NCI-H1105 treated with DMSO at 0.1 percent for 48 hours (cell line): ENCODE measurements at regions not wholly inside any gene's neighbourhood (a gene's known extent, or its start where the extent isn't known, plus 50 kb on each side); places are given as distances from the start of the nearest gene placed in this dataset.

ENCODE experiments used
- DNase-seq: peaks from one replicate; lab custom pipeline; 2025; lab: John Stamatoyannopoulos, UW

DNA sequence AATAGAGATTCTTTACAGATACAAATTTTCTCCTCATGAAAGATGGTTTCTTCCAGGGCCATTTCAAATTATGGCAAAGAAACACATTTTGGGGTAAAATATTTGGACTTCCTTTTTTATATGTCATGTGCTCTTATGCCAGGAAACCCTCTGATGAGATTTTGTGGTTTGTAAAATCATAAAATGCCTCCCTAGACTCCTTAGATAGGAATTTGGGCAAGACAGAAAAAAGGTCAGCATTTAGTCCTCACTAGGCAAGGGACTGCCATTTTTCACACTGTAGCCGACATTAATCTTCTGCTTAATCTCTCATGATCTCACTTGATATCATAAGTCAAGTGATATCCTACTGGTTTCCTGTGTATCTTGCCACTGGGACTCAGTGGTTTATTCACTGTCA, 286.4 kb downstream of the ARHGAP12 start:
- DNase-seq, result no peak

GRCh38 chr10:31635415-31636065, 293.1 kb downstream of the ARHGAP12 start:
- no peak for DNase-seq

- DNase-seq, result no peak
These were observed 293.6 kb downstream of the ARHGAP12 start for GRCh38 chr10:31635009-31635408.

DNA sequence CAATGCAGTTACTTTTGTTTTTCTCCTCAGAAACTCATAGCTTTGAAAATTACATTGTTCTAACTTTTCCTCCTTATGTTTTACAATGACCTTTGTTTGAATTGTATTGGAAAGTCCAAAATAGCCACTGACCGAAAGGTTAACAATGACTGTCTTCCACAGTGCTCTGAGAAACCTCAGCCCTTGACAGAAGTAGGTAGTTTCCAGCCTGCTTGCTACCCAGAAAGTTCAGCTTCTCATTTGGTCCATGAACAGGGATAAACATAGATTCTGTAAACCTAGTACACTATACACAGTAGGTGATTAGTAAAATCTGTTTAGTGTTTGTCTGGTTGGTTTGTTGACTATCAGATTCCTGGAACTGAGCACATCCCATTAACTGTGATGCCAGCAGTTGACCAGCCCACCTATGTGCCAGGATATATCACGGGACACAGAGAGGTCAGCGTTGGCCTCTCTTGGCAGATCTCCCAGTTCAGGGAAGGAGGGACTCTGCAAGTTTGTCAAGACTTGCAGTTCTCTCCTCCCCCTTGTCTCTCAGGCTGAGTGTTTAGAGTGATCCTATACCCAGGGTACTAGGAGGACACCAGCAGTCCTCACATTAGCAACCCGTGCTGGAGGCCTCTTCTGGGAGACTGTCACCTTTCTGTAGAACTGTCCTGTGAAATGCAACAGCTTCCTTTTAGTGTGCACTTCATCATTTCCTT, 297.6 kb downstream of the ARHGAP12 start:
- DNase-seq, result no peak

DNA sequence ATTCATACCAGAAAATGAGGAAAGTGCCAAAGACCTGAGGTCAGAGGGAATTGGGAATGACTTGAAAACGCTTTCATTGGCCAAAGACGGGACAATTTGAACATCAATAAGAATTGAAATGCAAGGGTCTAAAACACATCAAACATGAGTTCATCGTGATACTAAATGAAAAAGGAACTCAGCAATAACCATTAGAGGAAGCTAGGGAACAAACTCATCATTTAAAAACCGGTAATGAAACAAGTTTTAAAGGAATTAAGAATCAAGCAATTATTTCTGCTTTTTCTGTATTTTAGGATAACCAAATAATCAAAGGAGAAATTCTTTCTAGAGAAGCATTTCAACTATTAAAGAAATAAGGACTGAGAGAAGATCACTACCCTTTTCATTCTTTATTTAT, 303.1 kb downstream of the ARHGAP12 start:
- DNase-seq, result no peak

DNA sequence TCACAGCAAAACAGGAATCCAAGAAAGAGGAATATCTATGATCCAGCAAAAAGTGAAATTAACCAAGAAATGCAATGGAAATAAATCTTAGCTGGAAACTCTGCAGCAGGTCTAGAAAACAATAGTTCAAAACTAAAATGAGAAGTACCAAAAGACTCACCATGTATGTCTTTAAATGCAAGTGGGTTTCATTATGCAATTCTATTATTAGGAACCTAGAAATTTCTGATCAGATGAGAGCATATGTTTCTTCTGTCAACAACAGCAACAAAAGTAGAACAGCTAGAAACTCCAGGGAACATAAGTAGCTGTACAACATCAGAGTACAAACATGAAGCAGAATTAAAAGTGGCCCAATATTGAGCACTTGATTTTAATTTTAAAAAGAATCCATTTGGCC, 304.0 kb downstream of the ARHGAP12 start:
- DNase-seq, result no peak

DNA sequence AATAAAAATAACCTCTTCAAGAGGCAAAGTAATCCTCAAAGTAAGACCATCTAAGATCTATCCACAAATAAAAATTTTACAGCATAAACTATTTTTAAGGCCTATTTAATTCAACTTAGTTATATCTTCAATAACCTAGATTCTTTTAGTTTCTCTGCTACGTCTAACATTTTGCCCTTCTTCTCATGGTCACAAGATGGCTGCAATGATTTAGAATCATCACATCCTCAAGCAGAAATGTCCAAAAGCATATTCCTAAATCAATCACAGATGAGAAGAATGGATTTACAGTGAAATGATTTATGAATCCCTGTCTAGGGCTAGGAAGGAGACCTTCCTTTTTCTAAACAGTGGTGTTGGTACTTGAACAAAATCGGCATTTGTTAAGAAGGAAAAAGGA, 304.7 kb downstream of the ARHGAP12 start:
- DNase-seq, result no peak

DNA sequence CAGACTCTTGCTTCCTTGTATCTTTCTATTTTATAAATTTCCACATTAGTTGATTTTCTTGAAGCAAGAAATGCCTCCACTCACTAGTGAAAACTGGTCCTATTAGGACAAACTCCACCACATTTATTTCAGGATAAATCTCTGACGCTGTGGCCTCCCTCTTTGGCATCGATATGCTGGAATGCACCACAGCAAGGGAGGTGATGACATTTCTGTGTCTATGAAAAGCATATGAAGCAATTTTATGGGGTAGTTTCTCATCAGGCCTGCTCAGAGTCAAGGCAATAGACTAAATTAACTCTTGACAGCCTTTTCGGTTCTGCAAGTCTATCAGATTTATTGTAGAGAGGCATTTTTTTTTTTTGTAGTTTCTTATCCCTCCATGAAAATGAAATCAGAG, 304.4 kb downstream of the ZEB1 start:
- no peak for DNase-seq

DNA sequence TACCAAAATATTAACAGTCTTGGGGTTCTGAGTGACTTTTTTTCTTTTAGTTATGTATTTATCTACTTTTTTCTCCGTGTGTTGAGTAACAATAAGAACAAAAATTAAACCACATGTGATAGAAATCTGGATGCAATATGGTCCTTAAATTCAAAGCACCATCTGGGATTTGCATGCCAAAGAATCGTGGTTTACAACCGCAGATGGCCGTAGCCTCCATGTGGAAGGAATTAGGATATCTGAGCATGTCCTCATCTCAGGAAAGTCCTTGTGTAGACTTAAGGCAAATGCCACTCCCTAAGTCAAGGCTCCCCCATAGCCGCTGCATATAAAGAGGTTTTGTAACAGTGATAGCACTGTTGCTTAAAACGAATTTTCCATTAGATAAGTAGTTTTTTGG, 304.0 kb downstream of the ZEB1 start:
- DNase-seq, result no peak

DNA sequence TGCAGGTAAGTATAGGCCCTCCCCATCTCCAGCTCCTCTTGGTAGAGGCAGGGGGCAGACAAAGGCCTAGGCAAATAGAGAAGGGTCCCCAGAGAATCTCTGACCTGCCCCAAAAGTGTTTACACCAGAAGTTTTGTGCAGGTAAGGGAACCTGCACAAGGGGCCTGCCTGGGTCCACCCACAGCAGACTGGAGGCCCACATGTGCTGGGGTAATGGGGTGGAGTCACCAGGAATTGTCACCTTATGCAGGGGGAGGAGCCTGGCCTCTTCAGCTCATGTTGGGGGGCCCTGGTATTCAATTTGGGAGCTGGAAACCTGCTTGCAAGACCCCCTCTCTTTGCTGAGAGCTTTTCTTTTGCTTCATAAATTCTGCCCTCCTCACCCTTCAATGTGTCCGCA, 302.7 kb downstream of the ZEB1 start:
- DNase-seq, result no peak

DNA sequence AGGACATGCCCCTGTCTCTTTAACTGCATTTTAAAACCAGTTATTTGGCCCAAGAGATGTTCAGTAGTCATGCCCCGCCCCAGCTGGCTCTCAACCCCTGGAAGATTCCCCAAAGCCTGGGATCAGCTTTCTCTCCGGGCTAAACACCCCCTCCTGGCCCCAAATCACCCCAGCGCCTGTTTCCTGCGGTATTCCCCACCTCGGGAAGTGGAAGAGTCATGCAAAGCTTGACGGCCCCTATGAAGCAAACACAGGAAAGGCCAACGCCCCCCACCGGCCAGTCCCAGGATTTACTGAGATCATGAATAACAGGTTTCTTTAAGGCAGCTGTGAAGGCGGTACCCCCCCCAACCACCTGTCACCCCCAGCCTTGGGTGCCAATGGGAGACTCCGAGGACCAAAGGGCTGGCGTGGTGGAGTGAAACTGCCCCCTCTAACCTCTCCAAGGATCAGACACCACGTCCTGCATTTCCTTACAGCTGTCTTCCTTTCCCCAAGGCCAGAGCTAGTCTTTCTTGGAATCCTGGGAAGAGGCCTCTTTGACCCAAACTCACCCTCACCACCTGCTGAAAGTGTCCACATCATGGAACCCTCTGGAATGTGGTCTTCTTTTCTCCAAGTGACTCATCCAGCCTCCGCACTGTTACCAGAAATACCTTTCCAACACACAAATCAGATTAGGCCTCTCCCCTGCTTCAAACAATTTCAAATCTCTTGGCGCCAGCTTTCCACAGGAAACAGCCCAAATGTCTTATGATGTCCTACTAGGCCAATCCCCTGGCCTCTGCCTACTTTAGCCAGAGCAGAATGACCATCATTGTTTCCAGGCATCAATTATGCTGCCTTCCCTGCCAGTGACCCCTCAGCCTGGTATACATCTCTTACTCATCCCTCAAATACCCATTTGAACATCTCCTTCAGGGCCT, 301.5 kb downstream of the ZEB1 start:
- no peak for DNase-seq

- DNase-seq, result no peak
These were observed 300.6 kb downstream of the ZEB1 start for GRCh38 chr10:31619531-31620061.

DNA sequence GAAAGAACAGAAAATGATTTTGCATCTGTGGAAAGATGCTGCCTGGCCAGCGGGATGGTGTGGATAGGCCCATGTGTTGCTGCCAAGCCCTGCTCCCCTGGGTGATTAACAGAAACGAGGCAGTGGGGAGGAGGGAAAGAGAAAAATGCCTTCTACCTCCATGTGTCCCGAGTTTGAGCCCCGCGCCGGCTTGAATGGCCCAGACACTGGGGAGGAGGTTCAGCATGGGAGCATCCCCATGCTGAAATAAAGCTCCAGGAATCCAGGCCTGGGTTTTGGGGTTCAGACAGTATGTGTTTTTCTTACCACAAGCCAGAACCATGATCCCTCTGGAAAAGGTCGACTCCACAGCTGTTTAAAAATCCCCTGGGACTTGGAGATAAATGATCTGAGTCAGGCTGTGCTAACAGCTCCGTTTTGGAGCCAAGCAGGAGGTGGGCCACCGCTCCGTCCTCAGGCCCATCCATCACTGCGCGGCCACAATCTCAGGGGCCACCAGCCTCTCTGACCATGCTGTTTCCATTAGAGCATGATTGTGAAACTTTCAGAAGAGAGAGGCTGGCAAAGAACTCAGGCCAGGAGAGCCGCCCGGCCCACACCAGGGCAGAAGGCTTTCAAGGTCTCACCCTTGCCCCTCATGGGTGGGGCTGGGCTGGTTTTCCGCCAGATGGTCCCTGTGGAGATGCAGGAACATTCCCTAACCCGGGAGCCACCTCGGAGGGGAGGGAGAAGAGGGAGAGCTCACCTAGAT, 299.7 kb downstream of the ZEB1 start:
- DNase-seq, result no peak

- DNase-seq, result no peak
These were observed 298.7 kb downstream of the ZEB1 start for GRCh38 chr10:31617757-31618156.

DNA sequence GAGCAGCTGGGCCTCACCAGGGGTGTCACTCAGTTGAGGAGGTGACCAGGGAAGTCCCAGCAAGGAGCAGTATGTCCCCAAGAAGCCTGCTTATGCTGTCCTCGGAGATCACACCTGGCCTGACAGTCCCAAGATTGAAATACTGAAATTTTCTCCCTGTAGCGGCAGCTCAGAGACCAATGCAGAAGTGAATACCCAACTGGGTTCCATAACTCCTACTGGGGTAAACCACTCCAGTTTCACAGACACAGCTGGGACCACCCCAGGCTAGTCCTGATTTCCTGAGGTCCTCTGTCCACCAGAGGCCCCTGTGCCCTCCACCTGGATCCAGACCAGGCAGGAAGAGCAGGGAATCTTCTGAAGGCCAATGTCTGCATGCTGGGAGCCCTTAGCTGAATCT, 298.1 kb downstream of the ZEB1 start:
- DNase-seq, result no peak

GRCh38 chr10:31615129-31615528, 296.1 kb downstream of the ZEB1 start:
- DNase-seq, result no peak

GRCh38 chr10:31614611-31615010, 295.6 kb downstream of the ZEB1 start:
- no peak for DNase-seq

DNA sequence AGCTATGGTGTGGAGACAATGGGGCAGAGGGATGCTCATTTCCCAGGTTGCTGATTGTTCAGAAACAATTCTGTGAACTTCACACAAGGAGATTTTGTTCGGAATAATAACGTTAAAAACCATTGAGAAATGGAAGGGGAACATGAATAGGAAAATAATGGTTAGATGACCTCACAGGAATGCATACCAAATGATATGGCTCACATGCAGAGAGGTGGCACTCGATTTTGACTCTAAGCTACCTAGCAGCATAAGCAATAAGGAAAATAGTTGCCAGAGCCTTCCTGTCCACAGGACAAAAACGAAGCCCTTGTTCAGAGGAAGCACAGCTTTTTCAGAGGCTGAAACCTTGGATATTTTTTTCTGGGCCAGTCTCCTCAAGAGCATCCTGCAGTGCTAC, 293.1 kb downstream of the ZEB1 start:
- no peak for DNase-seq

- no peak for DNase-seq
These were observed 292.1 kb downstream of the ZEB1 start for GRCh38 chr10:31611161-31611560.

DNA sequence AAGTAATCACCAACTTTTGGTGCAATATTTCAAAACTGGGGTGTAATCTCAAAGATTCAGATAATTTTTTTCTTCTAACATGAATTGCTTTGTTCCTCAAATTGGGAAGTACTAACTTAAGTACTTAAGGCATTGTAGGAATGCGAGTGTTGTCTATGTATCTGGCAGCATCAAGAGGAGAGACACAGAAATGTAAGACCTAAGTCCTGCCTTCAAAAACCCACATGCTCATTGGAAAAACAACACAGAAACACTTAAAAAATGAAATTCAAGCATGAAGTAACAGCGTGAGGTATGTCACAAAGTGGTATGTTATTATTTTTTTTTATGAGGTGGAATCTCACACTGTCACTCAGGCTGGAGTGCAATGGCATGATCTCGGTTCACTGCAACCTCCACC, 288.5 kb downstream of the ZEB1 start:
- no peak for DNase-seq

DNA sequence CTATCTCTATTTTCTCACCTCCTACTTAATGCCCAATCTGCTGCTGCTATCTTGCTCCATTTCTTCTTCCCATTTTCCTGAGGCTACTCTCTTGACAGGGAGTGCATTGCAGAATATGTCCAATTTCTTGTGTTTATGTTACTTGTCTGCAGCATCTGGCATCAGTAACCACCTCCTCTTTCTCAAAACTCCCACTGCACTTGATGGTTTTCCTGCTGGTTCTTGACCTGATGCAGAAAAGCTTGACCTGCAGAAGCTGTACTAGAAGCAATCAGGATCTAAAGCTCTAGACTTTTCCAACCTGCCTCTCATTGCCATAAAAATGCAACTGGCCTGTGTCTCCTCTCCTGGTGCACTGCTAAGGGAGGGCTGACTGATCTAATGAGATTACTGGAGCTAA, 287.8 kb downstream of the ZEB1 start:
- DNase-seq, result no peak
